ENCODE measurements at regions not wholly inside any gene's neighbourhood (a gene's known extent, or its start where the extent isn't known, plus 50 kb on each side); places are given as distances from the start of the nearest gene placed in this dataset.

DNA sequence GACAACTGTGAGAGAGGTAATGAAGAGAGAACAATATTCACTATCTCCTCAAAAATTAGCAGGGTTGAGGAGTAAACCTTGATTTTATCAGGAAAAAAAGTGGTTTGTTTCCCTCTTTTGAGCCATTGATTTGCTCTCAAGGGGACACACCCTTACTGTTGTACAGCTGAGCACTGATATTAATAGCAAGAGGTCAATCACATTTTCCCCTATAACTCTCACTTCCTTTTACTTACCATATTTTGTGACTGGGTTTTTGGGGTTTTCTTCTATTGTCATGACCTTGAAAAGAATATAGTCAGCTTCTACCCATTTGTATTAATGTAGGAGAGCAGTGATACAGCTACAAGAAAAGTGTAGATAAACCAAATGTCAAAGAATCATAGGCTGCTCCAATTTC lies 70.2 kb upstream of the LONRF3 start:
- TF ChIP-seq USF2 (IDR thresholded peaks at IDR 0.05) (no peak), CBX8 (IDR thresholded peaks at IDR 0.05) (no peak), CTCF (IDR thresholded peaks at IDR 0.05) (no peak), POLR2A (IDR thresholded peaks at IDR 0.05; ENCODE audit: low read length) (no peak), SREBF2 (IDR thresholded peaks at IDR 0.05) (no peak), FOSL2 (IDR thresholded peaks at IDR 0.05) (no peak), FOSL2 (CRISPR knock-in tag; IDR thresholded peaks at IDR 0.05) (no peak), NFE2L2 (conservative IDR thresholded peaks at IDR 0.05; ENCODE audit: low read length) (no peak), ELK1 (IDR thresholded peaks at IDR 0.05; ENCODE audit: low read depth, low read length) (no peak)
- TF ChIP-seq, protein P1, sequence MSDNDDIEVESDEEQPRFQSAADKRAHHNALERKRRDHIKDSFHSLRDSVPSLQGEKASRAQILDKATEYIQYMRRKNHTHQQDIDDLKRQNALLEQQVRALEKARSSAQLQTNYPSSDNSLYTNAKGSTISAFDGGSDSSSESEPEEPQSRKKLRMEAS (IDR thresholded peaks at IDR 0.05) = no peak
- TF ChIP-seq, protein P2, sequence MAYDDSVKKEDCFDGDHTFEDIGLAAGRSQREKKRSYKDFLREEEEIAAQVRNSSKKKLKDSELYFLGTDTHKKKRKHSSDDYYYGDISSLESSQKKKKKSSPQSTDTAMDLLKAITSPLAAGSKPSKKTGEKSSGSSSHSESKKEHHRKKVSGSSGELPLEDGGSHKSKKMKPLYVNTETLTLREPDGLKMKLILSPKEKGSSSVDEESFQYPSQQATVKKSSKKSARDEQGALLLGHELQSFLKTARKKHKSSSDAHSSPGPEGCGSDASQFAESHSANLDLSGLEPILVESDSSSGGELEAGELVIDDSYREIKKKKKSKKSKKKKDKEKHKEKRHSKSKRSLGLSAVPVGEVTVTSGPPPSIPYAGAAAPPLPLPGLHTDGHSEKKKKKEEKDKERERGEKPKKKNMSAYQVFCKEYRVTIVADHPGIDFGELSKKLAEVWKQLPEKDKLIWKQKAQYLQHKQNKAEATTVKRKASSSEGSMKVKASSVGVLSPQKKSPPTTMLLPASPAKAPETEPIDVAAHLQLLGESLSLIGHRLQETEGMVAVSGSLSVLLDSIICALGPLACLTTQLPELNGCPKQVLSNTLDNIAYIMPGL (CRISPR knock-in tag; IDR thresholded peaks at IDR 0.05; ENCODE audit: borderline replicate concordance) = no peak

All from A549 (cell line).